ENCODE measurements at regions not wholly inside any gene's neighbourhood (a gene's known extent, or its start where the extent isn't known, plus 50 kb on each side); places are given as distances from the start of the nearest gene placed in this dataset.

- Histone ChIP-seq H3K4me3 (ENCODE audit: low read length) (no peak overlapping the region), H3K27ac (ENCODE audit: low read length) (no peak overlapping the region), H3K27me3 (ENCODE audit: control insufficient read depth, insufficient read depth, low read length) (no peaks in the 10 kb centered on the region), H3K9me3 (replicated peaks; ENCODE audit: control insufficient read depth, low read depth, low read length) (no peaks in the 10 kb centered on the region), H3K36me3 (ENCODE audit: control insufficient read depth, insufficient read depth, low read length) (no peaks in the 10 kb centered on the region), H3K4me1 (ENCODE audit: control insufficient read depth, insufficient read depth, low read length) (no peaks in the 10 kb centered on the region)
- no peak for DNase-seq
- whole genome bisulfite sequencing (ENCODE audit: insufficient coverage) = 56% methylated on average over 12 of the region's 21 CpGs
Observed at GRCh38 chr19:32241932-32242710, 103.3 kb upstream of the ZNF507 start.

- no peaks in the 10 kb centered on the region for H3K36me3 ChIP-seq (ENCODE audit: control insufficient read depth, insufficient read depth, low read length)
- peaks cover 2% of the 10 kb centered on the region for H3K27me3 ChIP-seq (ENCODE audit: control insufficient read depth, insufficient read depth, low read length)
- H3K27ac ChIP-seq (ENCODE audit: low read length) = no peak overlapping the region
- H3K4me3 ChIP-seq (ENCODE audit: low read length) = no peak overlapping the region
- no peaks in the 10 kb centered on the region for H3K9me3 ChIP-seq (replicated peaks; ENCODE audit: control insufficient read depth, low read depth, low read length)
- H3K4me1 ChIP-seq (ENCODE audit: control insufficient read depth, insufficient read depth, low read length) = no peaks in the 10 kb centered on the region
- DNase-seq = no peak
- WGBS (ENCODE audit: insufficient coverage) = 60% methylated on average over 2 of the region's 5 CpGs
Observed at GRCh38 chr19:32246006-32246405, 99.4 kb upstream of the ZNF507 start.

GRCh38 chr19:32251634-32252332 is 93.6 kb upstream of the ZNF507 start:
- 84% methylated on average over 12 of the region's 18 CpGs for WGBS (ENCODE audit: insufficient coverage)
- Histone ChIP-seq H3K27ac (ENCODE audit: low read length) (no peak overlapping the region), H3K27me3 (ENCODE audit: control insufficient read depth, insufficient read depth, low read length) (peaks cover 2% of the 10 kb centered on the region), H3K9me3 (replicated peaks; ENCODE audit: control insufficient read depth, low read depth, low read length) (no peaks in the 10 kb centered on the region), H3K4me3 (ENCODE audit: low read length) (no peak overlapping the region), H3K36me3 (ENCODE audit: control insufficient read depth, insufficient read depth, low read length) (no peaks in the 10 kb centered on the region), H3K4me1 (ENCODE audit: control insufficient read depth, insufficient read depth, low read length) (no peaks in the 10 kb centered on the region)
- DNase-seq = no peak

- Histone ChIP-seq H3K27ac (ENCODE audit: low read length) (no peak overlapping the region), H3K4me3 (ENCODE audit: low read length) (no peak overlapping the region), H3K4me1 (ENCODE audit: control insufficient read depth, insufficient read depth, low read length) (no peaks in the 10 kb centered on the region), H3K36me3 (ENCODE audit: control insufficient read depth, insufficient read depth, low read length) (no peaks in the 10 kb centered on the region), H3K27me3 (ENCODE audit: control insufficient read depth, insufficient read depth, low read length) (peaks cover 4% of the 10 kb centered on the region), H3K9me3 (replicated peaks; ENCODE audit: control insufficient read depth, low read depth, low read length) (no peaks in the 10 kb centered on the region)
- WGBS (ENCODE audit: insufficient coverage) = 82% methylated on average over 9 of the region's 11 CpGs
- no peak for DNase-seq
Observed at GRCh38 chr19:32252333-32252669, 93.1 kb upstream of the ZNF507 start.

- no peak for DNase-seq
- H3K4me1 ChIP-seq (ENCODE audit: control insufficient read depth, insufficient read depth, low read length) = no peaks in the 10 kb centered on the region
- peaks cover 2% of the 10 kb centered on the region for H3K27me3 ChIP-seq (ENCODE audit: control insufficient read depth, insufficient read depth, low read length)
- H3K4me3 ChIP-seq (ENCODE audit: low read length) = no peak overlapping the region
- H3K9me3 ChIP-seq (replicated peaks; ENCODE audit: control insufficient read depth, low read depth, low read length) = no peaks in the 10 kb centered on the region
- WGBS (ENCODE audit: insufficient coverage) = 77% methylated on average over 30 of the region's 30 CpGs
- no peaks in the 10 kb centered on the region for H3K36me3 ChIP-seq (ENCODE audit: control insufficient read depth, insufficient read depth, low read length)
- H3K27ac ChIP-seq (ENCODE audit: low read length) = no peak overlapping the region
Observed at GRCh38 chr19:32253683-32254508, 91.5 kb upstream of the ZNF507 start.

GRCh38 chr19:32254509-32254890 is 90.9 kb upstream of the ZNF507 start:
- H3K4me1 ChIP-seq (ENCODE audit: control insufficient read depth, insufficient read depth, low read length) = no peaks in the 10 kb centered on the region
- H3K27me3 ChIP-seq (ENCODE audit: control insufficient read depth, insufficient read depth, low read length) = peaks cover 2% of the 10 kb centered on the region
- WGBS (ENCODE audit: insufficient coverage) = 13% methylated on average over 1 of the region's 6 CpGs
- H3K9me3 ChIP-seq (replicated peaks; ENCODE audit: control insufficient read depth, low read depth, low read length) = no peaks in the 10 kb centered on the region
- H3K4me3 ChIP-seq (ENCODE audit: low read length) = no peak overlapping the region
- no peaks in the 10 kb centered on the region for H3K36me3 ChIP-seq (ENCODE audit: control insufficient read depth, insufficient read depth, low read length)
- no peak overlapping the region for H3K27ac ChIP-seq (ENCODE audit: low read length)
- DNase-seq = no peak

GRCh38 chr19:32255536-32256295 is 89.7 kb upstream of the ZNF507 start:
- Histone ChIP-seq H3K27ac (ENCODE audit: low read length) (no peak overlapping the region), H3K36me3 (ENCODE audit: control insufficient read depth, insufficient read depth, low read length) (no peaks in the 10 kb centered on the region), H3K27me3 (ENCODE audit: control insufficient read depth, insufficient read depth, low read length) (peaks cover 2% of the 10 kb centered on the region), H3K4me3 (ENCODE audit: low read length) (no peak overlapping the region), H3K4me1 (ENCODE audit: control insufficient read depth, insufficient read depth, low read length) (no peaks in the 10 kb centered on the region), H3K9me3 (replicated peaks; ENCODE audit: control insufficient read depth, low read depth, low read length) (no peaks in the 10 kb centered on the region)
- 92% methylated on average over 2 of the region's 8 CpGs for whole genome bisulfite sequencing (ENCODE audit: insufficient coverage)
- no peak for DNase-seq

GRCh38 chr19:32256341-32256975 is 89.0 kb upstream of the ZNF507 start:
- no peak overlapping the region for H3K4me3 ChIP-seq (ENCODE audit: low read length)
- H3K27ac ChIP-seq (ENCODE audit: low read length) = no peak overlapping the region
- no peaks in the 10 kb centered on the region for H3K9me3 ChIP-seq (replicated peaks; ENCODE audit: control insufficient read depth, low read depth, low read length)
- no peaks in the 10 kb centered on the region for H3K4me1 ChIP-seq (ENCODE audit: control insufficient read depth, insufficient read depth, low read length)
- no peaks in the 10 kb centered on the region for H3K36me3 ChIP-seq (ENCODE audit: control insufficient read depth, insufficient read depth, low read length)
- no peak for DNase-seq
- H3K27me3 ChIP-seq (ENCODE audit: control insufficient read depth, insufficient read depth, low read length) = peaks cover 2% of the 10 kb centered on the region
- WGBS (ENCODE audit: insufficient coverage) = 80% methylated on average over 3 of the region's 15 CpGs

- Histone ChIP-seq H3K9me3 (replicated peaks; ENCODE audit: control insufficient read depth, low read depth, low read length) (no peaks in the 10 kb centered on the region), H3K27ac (ENCODE audit: low read length) (no peak overlapping the region), H3K4me3 (ENCODE audit: low read length) (no peak overlapping the region), H3K4me1 (ENCODE audit: control insufficient read depth, insufficient read depth, low read length) (no peaks in the 10 kb centered on the region), H3K27me3 (ENCODE audit: control insufficient read depth, insufficient read depth, low read length) (peaks cover 2% of the 10 kb centered on the region), H3K36me3 (ENCODE audit: control insufficient read depth, insufficient read depth, low read length) (no peaks in the 10 kb centered on the region)
- 62% methylated on average over 9 of the region's 12 CpGs for WGBS (ENCODE audit: insufficient coverage)
- DNase-seq = no peak
Observed at GRCh38 chr19:32257326-32258073, 87.9 kb upstream of the ZNF507 start.

Measured in muscle of leg (tissue), 3 donors.